ENCODE measurements at regions not wholly inside any gene's neighbourhood (a gene's known extent, or its start where the extent isn't known, plus 50 kb on each side); places are given as distances from the start of the nearest gene placed in this dataset.

DNA sequence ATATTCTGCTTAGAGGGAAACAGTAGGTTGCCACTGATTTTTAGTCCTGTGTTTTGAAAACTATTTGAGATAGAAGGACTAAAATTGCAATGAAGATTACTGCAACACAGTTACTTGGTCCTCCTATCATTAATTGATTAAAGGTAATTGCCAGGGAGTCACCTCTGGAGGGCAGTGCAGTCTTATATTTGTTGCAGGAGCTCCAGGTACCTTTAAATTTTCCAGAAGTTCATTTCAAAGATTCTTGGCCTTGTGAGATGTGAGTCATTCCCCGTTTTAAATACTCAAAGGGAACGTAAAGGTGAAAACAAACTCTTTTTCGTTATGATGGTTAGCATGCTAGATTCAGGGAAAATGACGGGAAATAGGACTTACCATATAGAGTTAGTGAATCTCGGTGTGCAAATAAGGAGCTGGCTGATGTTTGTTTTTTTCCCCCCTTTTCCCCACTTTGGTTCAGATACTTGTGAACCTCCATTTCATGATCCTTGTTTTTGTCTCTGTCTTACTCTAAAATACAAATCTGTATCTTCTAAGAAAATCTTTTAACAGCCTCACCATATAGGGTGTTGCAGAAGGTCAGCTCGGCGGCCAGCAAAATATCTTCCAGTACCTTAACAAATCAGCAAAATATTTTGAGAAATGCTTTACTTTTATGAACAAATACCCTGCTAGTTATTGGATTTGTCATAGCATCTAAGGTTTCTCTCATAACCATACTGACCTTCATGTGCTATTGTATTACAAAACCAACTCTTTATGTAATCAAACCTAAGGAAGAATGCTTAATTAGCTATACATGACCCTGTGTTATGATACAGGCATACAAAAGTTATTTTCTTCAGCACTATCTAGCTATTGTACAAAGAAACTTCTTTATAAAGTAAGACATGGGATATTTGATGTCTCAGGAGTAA is 143.0 kb upstream of the HDAC9 start:
- no peak overlapping the region for H3K4me3 ChIP-seq (replicated peaks in 1 of 2; ENCODE audit: low read depth in 2 of 2, low read length in 2 of 2)
- DNase-seq (ENCODE audit: low read depth in 2 of 2) = peak; percentile 83 to 89
- TF ChIP-seq, protein P1, sequence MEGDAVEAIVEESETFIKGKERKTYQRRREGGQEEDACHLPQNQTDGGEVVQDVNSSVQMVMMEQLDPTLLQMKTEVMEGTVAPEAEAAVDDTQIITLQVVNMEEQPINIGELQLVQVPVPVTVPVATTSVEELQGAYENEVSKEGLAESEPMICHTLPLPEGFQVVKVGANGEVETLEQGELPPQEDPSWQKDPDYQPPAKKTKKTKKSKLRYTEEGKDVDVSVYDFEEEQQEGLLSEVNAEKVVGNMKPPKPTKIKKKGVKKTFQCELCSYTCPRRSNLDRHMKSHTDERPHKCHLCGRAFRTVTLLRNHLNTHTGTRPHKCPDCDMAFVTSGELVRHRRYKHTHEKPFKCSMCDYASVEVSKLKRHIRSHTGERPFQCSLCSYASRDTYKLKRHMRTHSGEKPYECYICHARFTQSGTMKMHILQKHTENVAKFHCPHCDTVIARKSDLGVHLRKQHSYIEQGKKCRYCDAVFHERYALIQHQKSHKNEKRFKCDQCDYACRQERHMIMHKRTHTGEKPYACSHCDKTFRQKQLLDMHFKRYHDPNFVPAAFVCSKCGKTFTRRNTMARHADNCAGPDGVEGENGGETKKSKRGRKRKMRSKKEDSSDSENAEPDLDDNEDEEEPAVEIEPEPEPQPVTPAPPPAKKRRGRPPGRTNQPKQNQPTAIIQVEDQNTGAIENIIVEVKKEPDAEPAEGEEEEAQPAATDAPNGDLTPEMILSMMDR (IDR thresholded peaks at IDR 0.05; ENCODE audit: low read depth, low read length) = peak; percentile 53

DNA sequence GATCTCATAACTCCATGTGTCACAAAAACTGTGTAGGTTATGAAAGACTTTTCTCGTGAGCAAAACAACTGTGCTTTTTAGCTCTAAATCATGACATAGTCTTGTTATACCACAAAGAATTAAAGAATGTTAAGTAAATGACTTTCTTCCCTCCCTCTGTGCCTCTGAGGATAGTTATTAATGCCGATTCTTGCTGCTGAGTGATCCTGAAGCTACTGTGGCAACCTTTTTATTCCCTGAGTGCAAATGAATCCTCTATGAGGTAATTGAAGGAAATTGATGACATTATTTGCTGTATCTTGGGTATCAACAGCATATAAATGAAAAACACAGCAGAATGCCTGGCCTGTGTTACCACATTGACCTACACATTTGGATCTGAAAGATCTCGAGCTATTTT is 142.2 kb upstream of the HDAC9 start:
- no peak for DNase-seq (ENCODE audit: low read depth in 2 of 2)
- H3K4me3 ChIP-seq (replicated peaks in 1 of 2; ENCODE audit: low read depth in 2 of 2, low read length in 2 of 2) = no peak overlapping the region
- TF ChIP-seq, protein P1 (IDR thresholded peaks at IDR 0.05; ENCODE audit: low read depth, low read length) = no peak

DNA sequence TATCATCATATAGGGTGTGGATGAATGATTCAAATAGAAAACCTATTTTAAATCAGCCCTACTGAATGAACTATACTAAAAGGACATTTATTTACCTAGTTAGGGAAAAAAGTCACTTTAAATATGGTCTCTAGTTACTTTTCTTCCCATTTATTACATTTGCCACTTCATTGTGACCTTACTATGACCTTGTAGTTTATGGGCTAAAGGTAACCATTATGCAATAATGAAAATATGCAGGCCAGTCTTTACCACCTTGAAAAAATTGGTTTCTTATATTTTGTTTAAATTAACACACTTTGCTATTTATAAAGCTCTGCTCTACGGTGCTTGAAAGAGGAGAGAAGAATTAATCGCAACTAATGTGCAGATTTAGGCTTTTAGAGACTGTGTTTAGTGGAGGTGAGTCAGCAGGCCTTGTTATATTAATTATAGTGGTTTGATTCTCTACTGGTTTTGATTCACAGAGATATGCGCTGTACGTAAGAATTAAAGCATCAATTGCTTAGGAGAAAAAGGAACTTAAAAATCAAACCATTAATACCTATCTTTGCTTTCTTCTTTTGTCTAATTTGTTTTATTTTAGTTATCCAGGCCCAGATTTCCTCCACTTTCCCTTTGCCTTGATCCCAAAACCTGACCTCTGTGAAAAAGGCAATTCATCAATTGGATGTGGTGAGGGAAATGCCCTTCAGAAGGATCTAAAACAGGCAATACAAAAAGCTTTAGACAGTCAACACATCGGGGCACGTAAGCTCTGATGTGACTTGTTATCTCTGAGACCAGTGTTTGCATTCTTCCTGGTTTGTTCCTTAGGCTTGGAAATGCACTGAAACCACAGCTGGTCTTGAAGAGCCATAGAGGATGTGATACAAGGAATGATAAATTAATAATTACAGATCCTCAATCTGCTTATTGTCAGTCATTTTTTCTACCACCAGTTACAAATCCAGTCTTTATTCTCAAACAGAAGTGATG is 141.2 kb upstream of the HDAC9 start:
- DNase-seq (ENCODE audit: low read depth in 2 of 2) = peak in 1 of 2 donors; percentile 23
- H3K4me3 ChIP-seq (replicated peaks in 1 of 2; ENCODE audit: low read depth in 2 of 2, low read length in 2 of 2) = no peak overlapping the region
- TF ChIP-seq, protein P1 (IDR thresholded peaks at IDR 0.05; ENCODE audit: low read depth, low read length) = no peak

DNA sequence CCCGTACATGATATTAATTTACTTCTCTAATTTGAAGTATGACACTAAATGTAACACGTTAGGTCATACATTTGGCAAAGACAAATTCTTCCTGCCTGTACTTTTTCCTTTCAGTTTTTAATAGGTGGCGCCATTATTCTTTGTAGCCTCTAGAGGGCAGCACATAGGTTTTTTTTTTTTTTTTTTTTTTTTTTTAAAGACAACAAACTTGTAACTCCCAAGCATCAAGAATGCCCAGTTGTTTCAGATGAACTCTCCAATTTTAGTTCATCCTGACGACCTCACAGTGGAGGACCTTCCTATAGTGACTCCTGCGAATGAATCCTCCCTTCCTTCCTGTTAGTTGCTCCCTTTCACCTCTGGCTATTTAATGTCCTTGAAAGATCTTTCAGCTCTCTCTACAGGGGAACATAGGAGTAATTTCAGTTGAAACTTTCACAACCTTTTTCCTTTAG is 139.3 kb upstream of the HDAC9 start:
- DNase-seq (ENCODE audit: low read depth in 2 of 2) = peak; percentile 64 to 75
- TF ChIP-seq, protein P1 (IDR thresholded peaks at IDR 0.05; ENCODE audit: low read depth, low read length) = peak; percentile 49
- H3K4me3 ChIP-seq (replicated peaks in 1 of 2; ENCODE audit: low read depth in 2 of 2, low read length in 2 of 2) = no peak overlapping the region

DNA sequence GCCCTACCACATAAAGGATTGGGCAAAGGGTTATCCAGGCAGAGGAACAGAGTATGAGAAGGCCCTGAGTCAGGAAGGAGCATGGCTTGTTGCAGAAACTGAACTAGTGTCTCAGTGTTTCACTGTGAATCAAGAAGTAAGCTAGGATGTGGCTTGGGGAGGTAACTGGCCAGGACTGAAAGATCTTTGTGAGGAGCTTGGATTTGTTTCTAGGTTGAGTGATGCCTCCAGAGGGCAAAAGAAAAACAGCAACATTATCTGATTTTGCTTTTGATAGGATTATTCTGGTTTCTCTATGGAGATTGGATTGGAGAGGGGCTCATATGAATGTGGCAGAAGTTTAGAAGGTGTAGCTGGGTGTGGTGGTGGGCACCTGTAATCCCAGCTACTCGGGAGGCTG is 137.9 kb upstream of the HDAC9 start:
- H3K4me3 ChIP-seq (replicated peaks in 1 of 2; ENCODE audit: low read depth in 2 of 2, low read length in 2 of 2) = no peak overlapping the region
- TF ChIP-seq, protein P1 (IDR thresholded peaks at IDR 0.05; ENCODE audit: low read depth, low read length) = peak; percentile 26
- peak in 1 of 2 donors; percentile 35 for DNase-seq (ENCODE audit: low read depth in 2 of 2)

DNA sequence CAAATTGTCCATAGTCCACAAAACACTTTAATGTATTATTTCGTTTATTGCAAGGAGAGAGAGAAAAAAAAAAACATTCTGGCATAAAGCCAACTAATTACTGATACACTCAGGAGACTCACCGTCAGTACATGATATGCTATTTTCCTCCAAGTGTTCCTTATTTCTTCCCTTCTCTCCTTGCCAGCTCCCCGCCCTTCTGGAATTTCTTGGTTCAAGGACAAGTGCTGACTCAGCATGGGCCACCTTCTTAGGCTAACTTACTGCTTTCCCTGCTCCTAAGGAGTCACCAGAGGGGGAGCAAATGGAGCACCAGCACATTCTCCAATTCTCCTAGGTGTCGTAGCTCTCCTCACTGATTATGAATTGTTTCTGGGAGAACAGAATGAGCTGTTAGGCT is 133.8 kb upstream of the HDAC9 start:
- DNase-seq (ENCODE audit: low read depth in 2 of 2) = peak in 1 of 2 donors; percentile 53
- TF ChIP-seq, protein P1 (IDR thresholded peaks at IDR 0.05; ENCODE audit: low read depth, low read length) = no peak
- H3K4me3 ChIP-seq (replicated peaks in 1 of 2; ENCODE audit: low read depth in 2 of 2, low read length in 2 of 2) = no peak overlapping the region

All from cardiac fibroblast (primary cell).